MM.1S (cell line): ENCODE measurements at regions not wholly inside any gene's neighbourhood (a gene's known extent, or its start where the extent isn't known, plus 50 kb on each side); places are given as distances from the start of the nearest gene placed in this dataset.

Experiments used
- CTCF ChIP-seq: fragments of 300-600 bp; sonication (generic); IDR thresholded peaks from 2 replicates; pipeline ENCODE4 v1.5.1; 2016; ENCODE audit warnings: antibody characterized with exemption, low read length, mixed read lengths
- EZH2phosphoT487 ChIP-seq: fragments of 300-600 bp; sonication (generic); IDR thresholded peaks from 2 replicates; pipeline ENCODE4 v1.6.1; 2018; ENCODE audit warnings: antibody characterized with exemption, low read length

GRCh38 chr6:41437604-41438003, 102.2 kb downstream of the NCR2 start:
- TF ChIP-seq EZH2phosphoT487: no peak
- no peak for TF ChIP-seq CTCF
